MM.1S (cell line): ENCODE measurements at regions not wholly inside any gene's neighbourhood (a gene's known extent, or its start where the extent isn't known, plus 50 kb on each side); places are given as distances from the start of the nearest gene placed in this dataset.

Experiments used
- CTCF ChIP-seq: fragments of 300-600 bp; sonication (generic); IDR thresholded peaks from 2 replicates; pipeline ENCODE4 v1.5.1; 2016; ENCODE audit warnings: antibody characterized with exemption, low read length, mixed read lengths
- EZH2 ChIP-seq: fragments of 300-600 bp; sonication (generic); optimal IDR thresholded peaks from 2 replicates; pipeline ENCODE3; 2017; ENCODE audit warnings: low read depth, mild to moderate bottlenecking, antibody characterized with exemption, low read length, mixed read lengths
- EZH2phosphoT487 ChIP-seq: fragments of 300-600 bp; sonication (generic); IDR thresholded peaks from 2 replicates; pipeline ENCODE4 v1.6.1; 2018; ENCODE audit warnings: antibody characterized with exemption, low read length

GRCh38 chr5:81859624-81860023 lies 108.7 kb upstream of the SSBP2 start:
- TF ChIP-seq CTCF (no peak), EZH2 (no peak), EZH2phosphoT487 (no peak)
